ENCODE measurements at regions not wholly inside any gene's neighbourhood (a gene's known extent, or its start where the extent isn't known, plus 50 kb on each side); places are given as distances from the start of the nearest gene placed in this dataset.

DNA sequence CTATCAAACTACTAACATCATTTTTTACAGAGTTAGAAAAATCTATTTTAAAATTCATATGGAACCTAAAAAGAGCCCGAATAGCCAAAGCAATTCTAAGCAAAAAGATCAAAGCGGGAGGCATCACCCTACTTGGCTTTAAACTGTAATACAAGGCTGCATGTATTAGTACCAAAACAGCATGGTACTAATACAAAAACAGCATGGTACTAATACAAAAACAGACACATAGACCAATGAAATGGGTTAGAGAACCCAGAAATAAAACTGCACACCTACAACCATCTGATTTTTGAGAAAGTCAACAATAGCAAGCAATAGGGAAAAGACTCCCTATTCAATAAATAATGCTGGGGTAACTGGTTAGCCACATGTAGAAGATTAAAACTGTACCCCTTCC lies 640.7 kb downstream of the IRS1 start:
- no peaks in the 10 kb centered on the region for H3K4me1 ChIP-seq (ENCODE audit: control insufficient read depth in 2 of 2, insufficient read depth in 2 of 2, low read length in 1 of 2)
- no peaks in the 10 kb centered on the region for H3K36me3 ChIP-seq (ENCODE audit: control insufficient read depth in 2 of 2, insufficient read depth in 2 of 2, low read length in 1 of 2)
- H3K27me3 ChIP-seq (ENCODE audit: control insufficient read depth in 1 of 2, insufficient read depth in 2 of 2, low read length in 2 of 2): no peaks in the 10 kb centered on the region
- no peaks in the 10 kb centered on the region for H3K9me3 ChIP-seq (ENCODE audit: control insufficient read depth in 2 of 2, insufficient read depth in 1 of 2, low read depth in 1 of 2, low read length in 1 of 2)
- no peak overlapping the region for H3K4me3 ChIP-seq (ENCODE audit: low read depth in 1 of 2, low read length in 2 of 2)
- H3K27ac ChIP-seq (ENCODE audit: low read depth in 2 of 2, low read length in 1 of 2): no peak overlapping the region
- 88 to 89% methylated on average over 2 of the region's 2 CpGs for WGBS, 2 donors

DNA sequence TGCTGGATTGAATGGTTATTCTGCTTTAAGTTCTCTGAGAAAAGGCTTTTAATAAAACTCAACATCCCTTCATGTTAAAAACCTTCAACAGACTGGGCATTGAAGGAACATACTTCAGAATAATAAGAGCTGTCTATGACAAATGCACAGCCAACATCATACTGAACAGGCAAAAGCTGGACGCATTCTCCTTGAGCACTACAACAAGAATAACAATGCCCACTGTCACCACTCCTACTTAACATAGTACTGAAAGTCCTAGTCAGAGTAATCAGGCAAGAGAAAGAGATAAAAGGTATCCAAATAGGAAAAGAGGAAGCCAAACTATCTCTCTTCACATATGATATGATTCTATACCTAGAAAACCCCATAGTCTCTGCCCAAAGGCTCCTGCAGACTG lies 641.4 kb downstream of the IRS1 start:
- Histone ChIP-seq H3K9me3 (ENCODE audit: control insufficient read depth in 2 of 2, insufficient read depth in 1 of 2, low read depth in 1 of 2, low read length in 1 of 2) (no peaks in the 10 kb centered on the region), H3K27ac (ENCODE audit: low read depth in 2 of 2, low read length in 1 of 2) (no peak overlapping the region), H3K4me1 (ENCODE audit: control insufficient read depth in 2 of 2, insufficient read depth in 2 of 2, low read length in 1 of 2) (no peaks in the 10 kb centered on the region), H3K4me3 (ENCODE audit: low read depth in 1 of 2, low read length in 2 of 2) (no peak overlapping the region), H3K27me3 (ENCODE audit: control insufficient read depth in 1 of 2, insufficient read depth in 2 of 2, low read length in 2 of 2) (no peaks in the 10 kb centered on the region), H3K36me3 (ENCODE audit: control insufficient read depth in 2 of 2, insufficient read depth in 2 of 2, low read length in 1 of 2) (no peaks in the 10 kb centered on the region)
- 88 to 93% methylated on average over 1 of the region's 1 CpG for WGBS, 2 donors

DNA sequence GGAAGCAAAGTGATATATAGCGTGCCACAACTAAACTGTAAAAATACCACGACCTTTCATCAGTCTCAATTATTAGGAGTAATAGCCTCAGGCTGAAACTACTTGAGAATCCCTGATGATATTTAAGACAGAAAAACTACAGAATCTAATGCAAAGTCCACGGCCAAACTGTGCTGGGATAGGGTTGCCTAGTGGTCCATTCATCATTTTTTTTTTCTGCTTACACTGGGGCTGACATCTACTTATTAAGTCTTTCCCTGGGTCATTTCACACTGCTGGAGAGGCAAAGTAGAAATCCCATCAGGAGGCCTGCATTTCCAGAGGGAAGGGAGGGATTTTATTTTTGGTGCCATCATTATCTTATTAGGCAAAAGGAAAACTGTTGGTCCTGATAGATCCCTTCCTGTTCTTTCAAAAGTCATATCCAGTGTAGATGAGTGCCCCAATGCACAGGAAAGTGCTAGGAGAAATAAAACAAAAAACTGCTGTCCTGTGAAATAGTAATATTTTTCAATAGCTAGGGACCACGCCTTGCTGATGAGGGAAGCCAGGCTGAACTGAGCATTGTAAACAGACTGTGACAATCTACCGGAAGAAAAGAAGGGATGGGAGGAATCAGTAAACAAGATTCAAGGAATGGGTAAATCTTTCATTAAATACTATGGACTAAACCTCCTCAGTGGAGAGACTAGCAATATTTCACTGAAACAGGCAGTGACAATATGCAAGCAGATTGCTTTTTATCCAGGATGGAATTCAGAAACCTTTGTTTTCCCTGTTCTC lies 644.3 kb downstream of the IRS1 start:
- no peak overlapping the region for H3K27ac ChIP-seq (ENCODE audit: low read depth in 2 of 2, low read length in 1 of 2)
- WGBS, 2 donors: 61 to 67% methylated on average over 5 of the region's 5 CpGs
- H3K36me3 ChIP-seq (ENCODE audit: control insufficient read depth in 2 of 2, insufficient read depth in 2 of 2, low read length in 1 of 2): no peaks in the 10 kb centered on the region
- H3K27me3 ChIP-seq (ENCODE audit: control insufficient read depth in 1 of 2, insufficient read depth in 2 of 2, low read length in 2 of 2): no peaks in the 10 kb centered on the region
- H3K4me3 ChIP-seq (ENCODE audit: low read depth in 1 of 2, low read length in 2 of 2): no peak overlapping the region
- no peaks in the 10 kb centered on the region for H3K4me1 ChIP-seq (ENCODE audit: control insufficient read depth in 2 of 2, insufficient read depth in 2 of 2, low read length in 1 of 2)
- no peaks in the 10 kb centered on the region for H3K9me3 ChIP-seq (ENCODE audit: control insufficient read depth in 2 of 2, insufficient read depth in 1 of 2, low read depth in 1 of 2, low read length in 1 of 2)

DNA sequence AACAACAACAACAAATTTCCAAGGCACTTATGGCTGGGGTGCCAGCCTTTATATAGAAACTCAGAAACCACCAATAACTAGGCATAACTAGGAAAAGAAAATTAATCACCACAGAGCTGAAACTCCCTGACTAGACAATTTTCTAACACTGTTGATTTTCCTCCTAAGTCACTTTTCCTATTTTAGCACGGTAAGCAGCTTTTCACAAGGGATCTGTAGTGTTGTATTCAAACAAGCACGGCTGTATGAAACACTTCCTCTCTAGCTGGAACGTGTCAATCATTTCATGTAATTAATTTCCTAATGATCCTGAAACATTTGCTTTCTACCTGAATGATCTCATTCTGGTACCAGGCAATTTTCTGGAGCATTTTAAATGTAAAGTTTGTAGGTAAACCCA lies 645.0 kb downstream of the IRS1 start:
- Histone ChIP-seq H3K4me3 (ENCODE audit: low read depth in 1 of 2, low read length in 2 of 2) (no peak overlapping the region), H3K27ac (ENCODE audit: low read depth in 2 of 2, low read length in 1 of 2) (no peak overlapping the region), H3K36me3 (ENCODE audit: control insufficient read depth in 2 of 2, insufficient read depth in 2 of 2, low read length in 1 of 2) (no peaks in the 10 kb centered on the region), H3K4me1 (ENCODE audit: control insufficient read depth in 2 of 2, insufficient read depth in 2 of 2, low read length in 1 of 2) (no peaks in the 10 kb centered on the region), H3K27me3 (ENCODE audit: control insufficient read depth in 1 of 2, insufficient read depth in 2 of 2, low read length in 2 of 2) (no peaks in the 10 kb centered on the region), H3K9me3 (ENCODE audit: control insufficient read depth in 2 of 2, insufficient read depth in 1 of 2, low read depth in 1 of 2, low read length in 1 of 2) (no peaks in the 10 kb centered on the region)
- 27 to 28% methylated on average over 3 of the region's 3 CpGs for WGBS, 2 donors

DNA sequence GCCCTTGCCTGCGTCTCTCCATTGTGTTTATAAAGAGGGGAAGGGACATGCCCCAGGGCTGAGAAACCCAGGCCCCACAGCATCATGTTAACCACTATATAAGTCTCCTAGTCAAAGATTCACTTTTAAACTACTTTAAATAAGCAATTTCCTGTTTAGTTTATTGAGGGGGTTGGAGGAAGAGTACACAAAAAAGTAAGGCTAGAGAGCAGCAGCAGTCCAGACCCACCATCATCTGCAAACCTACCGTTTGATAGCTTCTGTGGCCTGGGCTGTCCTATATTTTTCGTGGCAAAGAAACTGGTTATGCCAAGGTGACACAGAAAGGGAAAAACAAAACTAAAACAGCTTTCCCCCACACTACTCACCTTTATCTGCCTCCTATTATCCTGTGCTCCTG lies 646.1 kb downstream of the IRS1 start:
- no peaks in the 10 kb centered on the region for H3K4me1 ChIP-seq (ENCODE audit: control insufficient read depth in 2 of 2, insufficient read depth in 2 of 2, low read length in 1 of 2)
- H3K4me3 ChIP-seq (ENCODE audit: low read depth in 1 of 2, low read length in 2 of 2): no peak overlapping the region
- H3K36me3 ChIP-seq (ENCODE audit: control insufficient read depth in 2 of 2, insufficient read depth in 2 of 2, low read length in 1 of 2): no peaks in the 10 kb centered on the region
- no peaks in the 10 kb centered on the region for H3K27me3 ChIP-seq (ENCODE audit: control insufficient read depth in 1 of 2, insufficient read depth in 2 of 2, low read length in 2 of 2)
- 83 to 86% methylated on average over 3 of the region's 3 CpGs for WGBS, 2 donors
- no peaks in the 10 kb centered on the region for H3K9me3 ChIP-seq (ENCODE audit: control insufficient read depth in 2 of 2, insufficient read depth in 1 of 2, low read depth in 1 of 2, low read length in 1 of 2)
- H3K27ac ChIP-seq (ENCODE audit: low read depth in 2 of 2, low read length in 1 of 2): no peak overlapping the region

DNA sequence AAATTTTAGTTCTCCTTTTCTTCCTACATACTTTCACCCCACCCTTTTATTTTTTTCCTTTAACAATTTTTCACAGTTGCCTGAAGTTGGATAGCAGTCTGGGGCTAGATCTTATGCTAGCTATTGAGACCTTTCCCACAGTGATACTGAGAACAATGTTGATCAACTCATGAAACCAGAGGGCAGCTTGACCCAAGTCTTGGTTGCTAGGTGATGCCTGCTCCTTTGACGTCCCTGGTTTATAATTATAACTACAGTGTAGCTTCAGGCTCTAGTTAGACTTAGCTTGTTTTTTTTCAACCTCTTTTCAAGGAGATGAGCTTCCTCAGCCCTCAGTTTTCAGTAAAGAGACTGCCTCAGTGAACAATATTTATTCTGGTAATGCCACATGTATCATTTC lies 648.5 kb downstream of the IRS1 start:
- 18 to 25% methylated on average over 1 of the region's 1 CpG for WGBS, 2 donors
- Histone ChIP-seq H3K27ac (ENCODE audit: low read depth in 2 of 2, low read length in 1 of 2) (no peak overlapping the region), H3K9me3 (ENCODE audit: control insufficient read depth in 2 of 2, insufficient read depth in 1 of 2, low read depth in 1 of 2, low read length in 1 of 2) (no peaks in the 10 kb centered on the region)

DNA sequence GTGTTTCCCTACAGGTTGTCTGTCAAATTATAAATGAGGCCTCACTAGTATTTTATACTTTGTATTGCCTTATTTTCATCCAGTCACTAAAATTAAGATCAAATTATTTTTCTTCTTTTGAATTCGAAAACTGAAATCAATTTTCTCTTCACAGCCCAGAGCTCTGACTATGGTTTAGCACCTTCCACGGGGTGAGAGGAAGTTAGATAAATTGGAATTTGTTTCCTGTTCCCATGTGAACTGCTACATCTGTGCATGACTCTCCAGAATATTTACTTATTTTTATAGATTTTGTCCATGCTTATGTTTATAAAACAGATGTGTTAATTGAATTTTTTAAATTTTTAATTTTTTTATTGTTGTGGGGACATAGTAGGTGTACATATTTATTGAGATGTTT lies 656.5 kb downstream of the IRS1 start:
- H3K4me1 ChIP-seq (ENCODE audit: control insufficient read depth in 2 of 2, insufficient read depth in 2 of 2, low read length in 1 of 2): no peaks in the 10 kb centered on the region
- 51 to 63% methylated on average over 2 of the region's 2 CpGs for WGBS, 2 donors
- no peaks in the 10 kb centered on the region for H3K27me3 ChIP-seq (ENCODE audit: control insufficient read depth in 1 of 2, insufficient read depth in 2 of 2, low read length in 2 of 2)
- no peaks in the 10 kb centered on the region for H3K36me3 ChIP-seq (ENCODE audit: control insufficient read depth in 2 of 2, insufficient read depth in 2 of 2, low read length in 1 of 2)
- no peak overlapping the region for H3K4me3 ChIP-seq (ENCODE audit: low read depth in 1 of 2, low read length in 2 of 2)
- no peaks in the 10 kb centered on the region for H3K9me3 ChIP-seq (ENCODE audit: control insufficient read depth in 2 of 2, insufficient read depth in 1 of 2, low read depth in 1 of 2, low read length in 1 of 2)
- no peak overlapping the region for H3K27ac ChIP-seq (ENCODE audit: low read depth in 2 of 2, low read length in 1 of 2)

More for the DNA sequence above, 648.5 kb downstream of the IRS1 start:
- no peak overlapping the region for H3K4me3 ChIP-seq (ENCODE audit: low read depth in 1 of 2, low read length in 2 of 2)
- H3K36me3 ChIP-seq (ENCODE audit: control insufficient read depth in 2 of 2, insufficient read depth in 2 of 2, low read length in 1 of 2): no peaks in the 10 kb centered on the region
- no peaks in the 10 kb centered on the region for H3K27me3 ChIP-seq (ENCODE audit: control insufficient read depth in 1 of 2, insufficient read depth in 2 of 2, low read length in 2 of 2)
- H3K4me1 ChIP-seq (ENCODE audit: control insufficient read depth in 2 of 2, insufficient read depth in 2 of 2, low read length in 1 of 2): no peaks in the 10 kb centered on the region

DNA sequence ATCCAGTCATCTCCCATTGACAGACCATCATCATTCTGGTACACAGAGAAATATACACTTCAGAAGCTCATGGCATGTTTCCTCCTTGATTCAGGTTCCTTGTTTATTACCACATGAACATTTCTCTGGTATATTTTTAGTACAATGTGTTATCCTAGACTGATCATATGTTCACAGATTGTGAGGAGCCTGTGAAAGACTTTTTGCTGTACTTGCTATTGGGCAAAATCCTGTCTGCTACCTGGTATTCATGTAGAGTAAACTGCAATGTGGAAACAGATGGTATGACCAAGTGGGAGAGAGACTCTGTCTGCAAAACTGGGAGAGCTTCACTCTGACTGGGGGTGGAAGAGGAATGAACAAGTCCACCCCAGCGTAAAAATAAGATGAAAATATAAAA lies 657.2 kb downstream of the IRS1 start:
- 80 to 85% methylated on average over 1 of the region's 1 CpG for WGBS, 2 donors
- no peaks in the 10 kb centered on the region for H3K4me1 ChIP-seq (ENCODE audit: control insufficient read depth in 2 of 2, insufficient read depth in 2 of 2, low read length in 1 of 2)
- no peak overlapping the region for H3K4me3 ChIP-seq (ENCODE audit: low read depth in 1 of 2, low read length in 2 of 2)
- H3K36me3 ChIP-seq (ENCODE audit: control insufficient read depth in 2 of 2, insufficient read depth in 2 of 2, low read length in 1 of 2): no peaks in the 10 kb centered on the region
- no peak overlapping the region for H3K27ac ChIP-seq (ENCODE audit: low read depth in 2 of 2, low read length in 1 of 2)
- H3K27me3 ChIP-seq (ENCODE audit: control insufficient read depth in 1 of 2, insufficient read depth in 2 of 2, low read length in 2 of 2): no peaks in the 10 kb centered on the region
- H3K9me3 ChIP-seq (ENCODE audit: control insufficient read depth in 2 of 2, insufficient read depth in 1 of 2, low read depth in 1 of 2, low read length in 1 of 2): no peaks in the 10 kb centered on the region

DNA sequence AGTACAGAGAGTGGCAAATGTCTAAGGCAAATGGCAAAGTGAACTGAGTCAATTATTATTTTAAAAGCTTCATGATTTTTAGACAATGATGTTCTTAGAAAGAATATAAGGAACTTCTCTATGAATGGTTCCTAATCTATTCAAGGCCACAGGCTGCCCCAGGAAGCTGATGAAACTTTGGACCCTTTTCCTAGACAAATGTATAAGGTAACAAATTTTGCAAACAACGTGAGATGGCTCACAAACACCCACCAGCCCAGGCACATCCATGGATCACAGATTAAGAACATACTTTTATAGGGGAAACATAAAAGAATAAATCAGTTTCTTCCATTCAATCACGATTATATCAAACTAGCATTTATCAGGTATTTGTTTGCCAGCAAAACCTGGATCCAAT lies 659.0 kb downstream of the IRS1 start:
- H3K4me3 ChIP-seq (ENCODE audit: low read depth in 1 of 2, low read length in 2 of 2): no peak overlapping the region
- no peak overlapping the region for H3K27ac ChIP-seq (ENCODE audit: low read depth in 2 of 2, low read length in 1 of 2)
- H3K9me3 ChIP-seq (ENCODE audit: control insufficient read depth in 2 of 2, insufficient read depth in 1 of 2, low read depth in 1 of 2, low read length in 1 of 2): no peaks in the 10 kb centered on the region
- H3K27me3 ChIP-seq (ENCODE audit: control insufficient read depth in 1 of 2, insufficient read depth in 2 of 2, low read length in 2 of 2): no peaks in the 10 kb centered on the region
- 64 to 80% methylated on average over 2 of the region's 2 CpGs for WGBS, 2 donors
- H3K4me1 ChIP-seq (ENCODE audit: control insufficient read depth in 2 of 2, insufficient read depth in 2 of 2, low read length in 1 of 2): no peaks in the 10 kb centered on the region
- no peaks in the 10 kb centered on the region for H3K36me3 ChIP-seq (ENCODE audit: control insufficient read depth in 2 of 2, insufficient read depth in 2 of 2, low read length in 1 of 2)

DNA sequence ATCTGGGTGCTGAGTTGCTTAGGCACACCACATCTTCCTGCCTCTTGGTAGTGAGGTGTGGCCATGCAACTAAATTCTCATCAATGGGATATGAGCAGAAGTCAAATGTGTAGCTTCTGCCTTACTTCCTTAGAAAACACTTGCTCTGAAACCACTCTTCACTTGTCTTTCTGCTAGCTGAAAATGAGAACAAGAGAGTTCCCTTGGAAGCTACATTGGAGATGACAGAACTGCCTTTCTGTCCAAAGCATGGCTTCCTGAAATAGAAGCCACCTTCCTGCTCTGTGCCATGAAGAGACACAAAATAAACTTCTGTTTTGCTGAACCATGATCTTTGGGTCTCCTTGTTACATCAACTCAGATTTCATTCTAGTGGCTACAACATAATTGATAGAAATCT lies 659.9 kb downstream of the IRS1 start:
- no peak overlapping the region for H3K27ac ChIP-seq (ENCODE audit: low read depth in 2 of 2, low read length in 1 of 2)
- no peaks in the 10 kb centered on the region for H3K4me1 ChIP-seq (ENCODE audit: control insufficient read depth in 2 of 2, insufficient read depth in 2 of 2, low read length in 1 of 2)
- H3K9me3 ChIP-seq (ENCODE audit: control insufficient read depth in 2 of 2, insufficient read depth in 1 of 2, low read depth in 1 of 2, low read length in 1 of 2): no peaks in the 10 kb centered on the region
- no peak overlapping the region for H3K4me3 ChIP-seq (ENCODE audit: low read depth in 1 of 2, low read length in 2 of 2)
- no peaks in the 10 kb centered on the region for H3K27me3 ChIP-seq (ENCODE audit: control insufficient read depth in 1 of 2, insufficient read depth in 2 of 2, low read length in 2 of 2)
- H3K36me3 ChIP-seq (ENCODE audit: control insufficient read depth in 2 of 2, insufficient read depth in 2 of 2, low read length in 1 of 2): no peaks in the 10 kb centered on the region
